Stomach (tissue), 8 donors: ENCODE measurements at regions not wholly inside any gene's neighbourhood (a gene's known extent, or its start where the extent isn't known, plus 50 kb on each side); places are given as distances from the start of the nearest gene placed in this dataset.
A peak's percentile ranks its signal among the peaks of the same experiment; 100 is the strongest.

Experiments
- DNase-seq, 2 donors: peaks; one replicate each; pipeline versions ENCODE4 v3.0.0 to v3.0.0-alpha.2; 2013 to 2019
- H3K27ac ChIP-seq, 5 donors: fragments of 200-600 bp in 4 of 5; sonication (generic) in 4 of 5; one replicate each; pipeline ENCODE4 v1.5.1; 2013 to 2019; ENCODE audit warnings: mild to moderate bottlenecking in 1 of 5, moderate library complexity in 1 of 5
- H3K27me3 ChIP-seq, 3 donors: fragments of 200-600 bp; sonication (generic); one replicate each; pipeline ENCODE4 v1.5.1; 2017 to 2019; ENCODE audit warnings: mixed run types in 1 of 3
- H3K36me3 ChIP-seq, 4 donors: fragments of 200-600 bp; sonication (generic); 1 replicate in 3 of 4; 2 replicates in 1 of 4; pipeline ENCODE4 v1.5.1; 2016 to 2019
- H3K4me1 ChIP-seq, 4 donors: fragments of 200-600 bp; sonication (generic); one replicate each; pipeline ENCODE4 v1.5.1; 2016 to 2019
- H3K4me3 ChIP-seq, 4 donors: fragments of 200-600 bp; sonication (generic) in 3 of 4; one replicate each; pipeline ENCODE4 v1.5.1; 2016 to 2019; ENCODE audit warnings: mild to moderate bottlenecking in 1 of 4
- H3K9me3 ChIP-seq, 4 donors: fragments of 200-600 bp; sonication (generic); one replicate each; pipeline ENCODE4 v1.5.1; 2016 to 2019
- EP300 ChIP-seq: sonication (generic); formaldehyde crosslinking; IDR thresholded peaks from one replicate; pipeline ENCODE4 v1.6.1; 2017; ENCODE audit warnings: antibody characterized with exemption
- POLR2A ChIP-seq, 4 donors: fragments of 450-650 bp; IDR thresholded peaks; one replicate each; pipeline ENCODE4 v1.6.1; 2016; ENCODE audit warnings: antibody characterized with exemption in 4 of 4, control low read depth in 2 of 4, mild to moderate bottlenecking in 1 of 4, moderate library complexity in 1 of 4
- POLR2AphosphoS5 ChIP-seq, 3 donors: sonication (generic); formaldehyde crosslinking; IDR thresholded peaks; one replicate each; pipeline ENCODE4 v1.6.1; 2016; ENCODE audit warnings: antibody characterized with exemption in 3 of 3
- WGBS, 5 donors: extraction: QIAGEN DNeasy Blood & Tissue Kit in 3 of 5; methylation state at CpG; one replicate each; pipeline versions ENCODE4 v1.1.5 to v1.1.7; 2013 to 2018; 5-methylcytosine and 5-hydroxymethylcytosine counted together
- intact Hi-C: fragments of 100-400 bp; cut with DNase I; formaldehyde crosslinking; loops from one replicate; pipeline ENCODE4 v1.15.1; 2023; ENCODE audit warnings: low total_unique reads
- TF ChIP-seq, protein P1 (sequence below), 7 experiments: fragments of 450-650 bp in 4 of 7; fragments of 200-600 bp in 3 of 7; sonication (generic) in 3 of 7; IDR thresholded peaks; one replicate each; pipeline ENCODE4 v1.5.1; 2016 to 2019; ENCODE audit warnings: antibody characterized with exemption in 7 of 7, control low read depth in 2 of 7, mild to moderate bottlenecking in 1 of 7
- donor health status: healthy with polysubstance abuse.
- donor health status: Bipolar disorder and iron deficiency.
- donor health status: healthy.

DNA sequence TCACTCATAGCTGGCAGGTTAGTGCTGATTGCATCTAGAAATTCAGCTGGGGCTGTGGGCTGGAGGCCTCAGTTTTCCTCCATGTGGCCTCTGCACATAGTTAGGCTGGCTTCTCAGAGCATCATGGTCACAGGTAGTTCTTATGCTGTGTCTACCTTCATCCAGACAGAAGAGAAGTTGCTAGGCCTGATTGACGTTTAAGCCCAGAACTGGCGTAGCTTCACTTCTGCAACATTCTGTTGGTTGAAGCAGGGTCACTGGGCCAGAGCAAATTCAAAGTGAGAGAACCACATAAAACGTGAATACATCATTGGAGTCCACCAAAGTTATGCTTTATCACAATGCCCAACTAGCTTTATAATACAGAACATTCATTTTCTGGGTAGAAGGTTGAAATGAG lies 116.0 kb downstream of the SPP2 start:
- Histone ChIP-seq H3K27ac (no peak overlapping the region), H3K9me3 (no peaks in the 10 kb centered on the region), H3K27me3 (peaks cover 0 to 2% (median 0%) of the 10 kb centered on the region in 3 donors), H3K36me3 (no peaks in the 10 kb centered on the region), H3K4me1 (peaks cover 0 to 7% (median 2%) of the 10 kb centered on the region in 4 donors), H3K4me3 (no peak overlapping the region)
- DNase-seq, result no peak
- TF ChIP-seq POLR2A (IDR thresholded peaks at IDR 0.05) (no peak), POLR2AphosphoS5 (IDR thresholded peaks at IDR 0.05) (no peak), EP300 (no peak)
- TF ChIP-seq, protein P1, sequence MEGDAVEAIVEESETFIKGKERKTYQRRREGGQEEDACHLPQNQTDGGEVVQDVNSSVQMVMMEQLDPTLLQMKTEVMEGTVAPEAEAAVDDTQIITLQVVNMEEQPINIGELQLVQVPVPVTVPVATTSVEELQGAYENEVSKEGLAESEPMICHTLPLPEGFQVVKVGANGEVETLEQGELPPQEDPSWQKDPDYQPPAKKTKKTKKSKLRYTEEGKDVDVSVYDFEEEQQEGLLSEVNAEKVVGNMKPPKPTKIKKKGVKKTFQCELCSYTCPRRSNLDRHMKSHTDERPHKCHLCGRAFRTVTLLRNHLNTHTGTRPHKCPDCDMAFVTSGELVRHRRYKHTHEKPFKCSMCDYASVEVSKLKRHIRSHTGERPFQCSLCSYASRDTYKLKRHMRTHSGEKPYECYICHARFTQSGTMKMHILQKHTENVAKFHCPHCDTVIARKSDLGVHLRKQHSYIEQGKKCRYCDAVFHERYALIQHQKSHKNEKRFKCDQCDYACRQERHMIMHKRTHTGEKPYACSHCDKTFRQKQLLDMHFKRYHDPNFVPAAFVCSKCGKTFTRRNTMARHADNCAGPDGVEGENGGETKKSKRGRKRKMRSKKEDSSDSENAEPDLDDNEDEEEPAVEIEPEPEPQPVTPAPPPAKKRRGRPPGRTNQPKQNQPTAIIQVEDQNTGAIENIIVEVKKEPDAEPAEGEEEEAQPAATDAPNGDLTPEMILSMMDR (IDR thresholded peaks at IDR 0.05), result no peak
- WGBS, 5 donors, result 85 to 97% (median 94%) methylated on average over 3 of the region's 3 CpGs
- intact Hi-C loops, result no loop called here

DNA sequence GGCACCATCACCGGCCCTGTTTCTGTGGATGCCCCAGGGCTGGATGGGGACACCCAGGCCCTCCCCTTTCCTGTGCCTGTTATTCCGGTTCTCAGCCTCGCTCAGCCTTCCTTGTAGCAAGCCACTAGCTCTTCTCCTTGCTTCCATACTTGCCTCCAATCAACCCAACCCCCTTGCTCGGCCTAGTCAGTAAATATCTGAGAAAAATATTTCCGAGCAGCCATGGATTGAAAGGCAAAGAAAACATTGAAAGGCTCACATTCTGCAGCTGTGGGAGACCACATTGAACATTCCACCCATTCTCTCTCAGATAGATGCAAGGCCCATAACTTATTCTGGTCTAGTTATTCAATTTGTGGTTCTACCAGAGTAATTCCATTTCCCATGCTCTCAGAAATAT lies 114.9 kb downstream of the SPP2 start:
- intact Hi-C loops, result no loop called here
- no peak for TF ChIP-seq POLR2AphosphoS5 (IDR thresholded peaks at IDR 0.05)
- no peak for TF ChIP-seq POLR2A (IDR thresholded peaks at IDR 0.05)
- no peak for TF ChIP-seq EP300
- TF ChIP-seq, protein P1 (IDR thresholded peaks at IDR 0.05), result no peak
- DNase-seq, result peak in 1 of 2 donors; percentile 16
- Histone ChIP-seq H3K27me3 (no peaks in the 10 kb centered on the region), H3K9me3 (no peaks in the 10 kb centered on the region), H3K4me3 (no peak overlapping the region), H3K4me1 (peaks cover 0 to 7% (median 2%) of the 10 kb centered on the region in 4 donors), H3K36me3 (no peaks in the 10 kb centered on the region), H3K27ac (no peak overlapping the region)
- WGBS, 5 donors, result 75 to 90% (median 89%) methylated on average over 4 to 5 of the region's 5 CpGs

DNA sequence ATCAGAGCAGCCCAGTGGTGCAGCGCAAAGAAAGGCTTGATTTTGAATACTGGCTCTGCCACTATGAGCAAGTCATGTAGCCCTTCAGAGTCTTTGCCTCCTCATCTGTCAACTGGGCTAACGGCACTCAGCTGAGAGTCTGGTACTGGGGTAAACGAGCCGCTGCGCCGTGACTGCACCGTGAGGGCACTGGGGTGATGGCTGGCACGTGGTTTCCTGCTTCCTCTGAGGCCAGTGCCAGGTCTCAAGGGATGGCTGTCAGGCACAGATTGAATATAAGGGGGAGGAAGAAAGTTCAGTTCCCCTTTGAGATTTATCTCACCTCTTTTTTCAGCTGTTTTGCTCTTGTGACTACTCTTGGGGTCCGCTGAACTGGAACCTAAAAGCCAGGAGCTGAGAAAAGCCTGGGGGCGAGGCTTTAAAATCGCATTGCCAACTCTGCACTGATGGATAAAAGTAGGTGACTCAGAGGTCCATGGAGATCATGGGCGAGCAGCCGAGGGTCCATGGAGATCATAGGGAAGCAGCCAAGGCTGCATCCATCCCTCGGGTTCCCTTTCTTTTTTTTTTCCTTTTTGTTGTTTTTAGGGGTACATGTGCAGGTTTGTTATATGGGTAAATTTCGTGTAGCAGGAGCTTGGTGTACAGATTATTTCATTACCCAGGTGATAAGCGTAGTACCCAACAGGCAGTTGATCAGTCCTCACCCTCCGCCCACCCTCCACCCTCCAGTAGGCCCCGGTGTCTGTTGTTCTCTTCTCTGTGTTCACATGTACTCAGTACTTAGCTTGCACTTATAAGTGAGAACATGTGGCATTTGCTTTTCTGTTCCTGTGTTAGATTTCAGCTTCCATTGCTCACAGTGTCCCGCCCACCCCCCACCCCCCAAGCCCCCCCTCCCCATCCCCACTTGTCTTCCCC lies 114.3 kb downstream of the SPP2 start:
- intact Hi-C loops, result no loop called here
- H3K27ac ChIP-seq, result no peak overlapping the region
- no peaks in the 10 kb centered on the region for H3K27me3 ChIP-seq
- WGBS, 5 donors, result 72 to 82% (median 77%) methylated on average over 19 of the region's 19 CpGs
- peaks cover 0 to 7% (median 2%) of the 10 kb centered on the region in 4 donors for H3K4me1 ChIP-seq
- peak in 1 of 2 donors; percentile 47 for DNase-seq
- no peak for TF ChIP-seq POLR2A (IDR thresholded peaks at IDR 0.05)
- TF ChIP-seq, protein P1 (IDR thresholded peaks at IDR 0.05), result no peak
- TF ChIP-seq EP300, result no peak
- no peak for TF ChIP-seq POLR2AphosphoS5 (IDR thresholded peaks at IDR 0.05)
- H3K36me3 ChIP-seq, result no peaks in the 10 kb centered on the region
- no peaks in the 10 kb centered on the region for H3K9me3 ChIP-seq
- no peak overlapping the region for H3K4me3 ChIP-seq

GRCh38 chr2:234163510-234164045 lies 113.1 kb downstream of the SPP2 start:
- H3K4me1 ChIP-seq, result no peaks in the 10 kb centered on the region
- DNase-seq, result no peak
- no peaks in the 10 kb centered on the region for H3K36me3 ChIP-seq
- no peak overlapping the region for H3K4me3 ChIP-seq
- no peaks in the 10 kb centered on the region for H3K27me3 ChIP-seq
- WGBS, 5 donors, result 72 to 81% (median 75%) methylated on average over 7 of the region's 7 CpGs
- TF ChIP-seq, protein P1 (IDR thresholded peaks at IDR 0.05), result no peak
- TF ChIP-seq POLR2AphosphoS5 (IDR thresholded peaks at IDR 0.05), result no peak
- TF ChIP-seq POLR2A (IDR thresholded peaks at IDR 0.05), result no peak
- no peak for TF ChIP-seq EP300
- intact Hi-C loops, result no loop called here
- no peaks in the 10 kb centered on the region for H3K9me3 ChIP-seq
- no peak overlapping the region for H3K27ac ChIP-seq
